ENCODE measurements at regions not wholly inside any gene's neighbourhood (a gene's known extent, or its start where the extent isn't known, plus 50 kb on each side); places are given as distances from the start of the nearest gene placed in this dataset.

DNA sequence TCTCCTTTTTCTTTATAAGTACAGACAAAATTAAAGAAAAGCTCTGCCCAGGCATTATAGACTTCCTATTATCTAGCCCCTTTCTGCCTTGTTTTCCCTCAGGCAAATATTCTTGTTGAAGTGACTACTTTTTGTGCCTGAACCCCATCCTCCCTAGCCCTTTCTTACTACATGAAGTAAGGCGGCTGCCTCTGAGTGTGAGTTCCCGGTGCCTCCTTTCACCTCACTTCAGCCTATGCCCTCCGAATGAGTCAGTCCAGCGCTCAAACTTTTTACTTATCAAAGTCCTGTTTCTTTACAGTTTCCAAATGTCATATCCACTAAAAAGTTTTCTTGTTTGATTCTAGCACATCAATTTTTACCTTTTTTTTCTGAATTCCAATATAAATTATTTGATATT is 778.3 kb upstream of the NRXN1 start:
- TF ChIP-seq ZIC2 (tag by site-specific recombination; IDR thresholded peaks at IDR 0.05) (no peak), ZNF366 (tag by site-specific recombination; conservative IDR thresholded peaks at IDR 0.05) (no peak), KLF16 (tag by site-specific recombination; IDR thresholded peaks at IDR 0.05) (no peak), YY2 (tag by site-specific recombination; IDR thresholded peaks at IDR 0.05) (no peak), YY1 (tag by site-specific recombination; IDR thresholded peaks at IDR 0.05) (no peak), ZNF571 (tag by site-specific recombination; IDR thresholded peaks at IDR 0.05) (no peak), ZSCAN23 (tag by site-specific recombination; IDR thresholded peaks at IDR 0.05) (no peak), ZBTB10 (tag by site-specific recombination; IDR thresholded peaks at IDR 0.05) (no peak), ZNF280D (tag by site-specific recombination; IDR thresholded peaks at IDR 0.05) (no peak), ZNF791 (tag by site-specific recombination; IDR thresholded peaks at IDR 0.05) (no peak), ZNF776 (tag by site-specific recombination; IDR thresholded peaks at IDR 0.05; ENCODE audit: borderline replicate concordance) (no peak)
- TF ChIP-seq, protein P1, sequence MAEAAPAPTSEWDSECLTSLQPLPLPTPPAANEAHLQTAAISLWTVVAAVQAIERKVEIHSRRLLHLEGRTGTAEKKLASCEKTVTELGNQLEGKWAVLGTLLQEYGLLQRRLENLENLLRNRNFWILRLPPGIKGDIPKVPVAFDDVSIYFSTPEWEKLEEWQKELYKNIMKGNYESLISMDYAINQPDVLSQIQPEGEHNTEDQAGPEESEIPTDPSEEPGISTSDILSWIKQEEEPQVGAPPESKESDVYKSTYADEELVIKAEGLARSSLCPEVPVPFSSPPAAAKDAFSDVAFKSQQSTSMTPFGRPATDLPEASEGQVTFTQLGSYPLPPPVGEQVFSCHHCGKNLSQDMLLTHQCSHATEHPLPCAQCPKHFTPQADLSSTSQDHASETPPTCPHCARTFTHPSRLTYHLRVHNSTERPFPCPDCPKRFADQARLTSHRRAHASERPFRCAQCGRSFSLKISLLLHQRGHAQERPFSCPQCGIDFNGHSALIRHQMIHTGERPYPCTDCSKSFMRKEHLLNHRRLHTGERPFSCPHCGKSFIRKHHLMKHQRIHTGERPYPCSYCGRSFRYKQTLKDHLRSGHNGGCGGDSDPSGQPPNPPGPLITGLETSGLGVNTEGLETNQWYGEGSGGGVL (tag by site-specific recombination; IDR thresholded peaks at IDR 0.05) = no peak
- Histone ChIP-seq H3K36me3 (ENCODE audit: control insufficient read depth in 2 of 2, insufficient read depth in 1 of 2, low read length in 2 of 2) (no peaks in the 10 kb centered on the region), H3K4me1 (ENCODE audit: control insufficient read depth, insufficient read depth, low read length) (no peaks in the 10 kb centered on the region), H3K4me3 (ENCODE audit: low read depth, low read length) (no peak overlapping the region), H3K9me3 (ENCODE audit: control insufficient read depth, insufficient read depth, low read depth, low read length) (no peaks in the 10 kb centered on the region), H3K27ac (ENCODE audit: extremely low read depth, low read depth, low read length) (no peak overlapping the region)
- CTCF ChIA-PET = interaction anchor here (0.6 to 0.7 kb wide), 2 partner anchors 71 to 414 kb away, joined by 3 read pairs; no protein-coding TSS in a partner anchor
- POLR2A ChIA-PET = no interaction called here

DNA sequence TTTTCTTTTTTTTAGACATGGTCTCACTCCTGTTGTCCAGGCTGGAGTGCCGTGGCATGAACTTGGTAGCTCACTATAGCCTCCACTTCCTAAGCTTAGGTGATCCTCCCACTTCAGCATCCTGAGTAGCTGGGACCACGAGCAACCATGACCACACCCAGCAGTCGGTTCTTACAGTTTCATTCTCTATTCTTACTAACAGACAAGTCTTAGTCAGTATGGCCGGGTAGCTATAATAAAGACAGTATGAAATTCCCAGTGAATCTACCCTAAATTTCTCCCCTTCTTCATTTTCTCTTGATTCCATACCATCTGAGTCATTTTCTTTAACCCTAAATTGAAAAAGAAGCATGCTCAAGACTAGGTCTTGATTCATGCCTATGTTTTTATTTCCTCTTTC is 775.3 kb upstream of the NRXN1 start:
- H3K9me3 ChIP-seq (ENCODE audit: control insufficient read depth, insufficient read depth, low read depth, low read length) = no peaks in the 10 kb centered on the region
- no peak overlapping the region for H3K4me3 ChIP-seq (ENCODE audit: low read depth, low read length)
- H3K36me3 ChIP-seq (ENCODE audit: control insufficient read depth in 2 of 2, insufficient read depth in 1 of 2, low read length in 2 of 2) = no peaks in the 10 kb centered on the region
- no peak overlapping the region for H3K27ac ChIP-seq (ENCODE audit: extremely low read depth, low read depth, low read length)
- ChIA-PET POLR2A (no interaction called here), CTCF (interaction anchor here (0.5 to 0.9 kb wide), 3 partner anchors 11 to 127 kb away, joined by 3 to 4 read pairs (median 3); no protein-coding TSS in a partner anchor)
- no peaks in the 10 kb centered on the region for H3K4me1 ChIP-seq (ENCODE audit: control insufficient read depth, insufficient read depth, low read length)
- TF ChIP-seq GLI2 (tag by site-specific recombination; IDR thresholded peaks at IDR 0.05; ENCODE audit: borderline replicate concordance, low read depth) (no peak), ZNF629 (tag by site-specific recombination; IDR thresholded peaks at IDR 0.05) (no peak), ZNF433 (tag by site-specific recombination; IDR thresholded peaks at IDR 0.05; ENCODE audit: low read depth) (no peak), ZNF664 (tag by site-specific recombination; IDR thresholded peaks at IDR 0.05) (no peak), ZNF48 (tag by site-specific recombination; IDR thresholded peaks at IDR 0.05) (no peak), ZNF830 (tag by site-specific recombination; IDR thresholded peaks at IDR 0.05; ENCODE audit: low read depth) (no peak), ZNF658 (tag by site-specific recombination; IDR thresholded peaks at IDR 0.05) (no peak), ZNF560 (tag by site-specific recombination; IDR thresholded peaks at IDR 0.05; ENCODE audit: borderline replicate concordance) (no peak), ZNF677 (tag by site-specific recombination; IDR thresholded peaks at IDR 0.05) (no peak)
- TF ChIP-seq, protein P2, sequence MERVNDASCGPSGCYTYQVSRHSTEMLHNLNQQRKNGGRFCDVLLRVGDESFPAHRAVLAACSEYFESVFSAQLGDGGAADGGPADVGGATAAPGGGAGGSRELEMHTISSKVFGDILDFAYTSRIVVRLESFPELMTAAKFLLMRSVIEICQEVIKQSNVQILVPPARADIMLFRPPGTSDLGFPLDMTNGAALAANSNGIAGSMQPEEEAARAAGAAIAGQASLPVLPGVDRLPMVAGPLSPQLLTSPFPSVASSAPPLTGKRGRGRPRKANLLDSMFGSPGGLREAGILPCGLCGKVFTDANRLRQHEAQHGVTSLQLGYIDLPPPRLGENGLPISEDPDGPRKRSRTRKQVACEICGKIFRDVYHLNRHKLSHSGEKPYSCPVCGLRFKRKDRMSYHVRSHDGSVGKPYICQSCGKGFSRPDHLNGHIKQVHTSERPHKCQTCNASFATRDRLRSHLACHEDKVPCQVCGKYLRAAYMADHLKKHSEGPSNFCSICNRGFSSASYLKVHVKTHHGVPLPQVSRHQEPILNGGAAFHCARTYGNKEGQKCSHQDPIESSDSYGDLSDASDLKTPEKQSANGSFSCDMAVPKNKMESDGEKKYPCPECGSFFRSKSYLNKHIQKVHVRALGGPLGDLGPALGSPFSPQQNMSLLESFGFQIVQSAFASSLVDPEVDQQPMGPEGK (tag by site-specific recombination; IDR thresholded peaks at IDR 0.05) = no peak
- TF ChIP-seq, protein P3, sequence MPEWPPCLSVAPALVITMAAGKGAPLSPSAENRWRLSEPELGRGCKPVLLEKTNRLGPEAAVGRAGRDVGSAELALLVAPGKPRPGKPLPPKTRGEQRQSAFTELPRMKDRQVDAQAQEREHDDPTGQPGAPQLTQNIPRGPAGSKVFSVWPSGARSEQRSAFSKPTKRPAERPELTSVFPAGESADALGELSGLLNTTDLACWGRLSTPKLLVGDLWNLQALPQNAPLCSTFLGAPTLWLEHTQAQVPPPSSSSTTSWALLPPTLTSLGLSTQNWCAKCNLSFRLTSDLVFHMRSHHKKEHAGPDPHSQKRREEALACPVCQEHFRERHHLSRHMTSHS (tag by site-specific recombination; IDR thresholded peaks at IDR 0.05) = no peak
- TF ChIP-seq, protein P4, sequence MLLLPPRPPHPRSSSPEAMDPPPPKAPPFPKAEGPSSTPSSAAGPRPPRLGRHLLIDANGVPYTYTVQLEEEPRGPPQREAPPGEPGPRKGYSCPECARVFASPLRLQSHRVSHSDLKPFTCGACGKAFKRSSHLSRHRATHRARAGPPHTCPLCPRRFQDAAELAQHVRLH (tag by site-specific recombination; IDR thresholded peaks at IDR 0.05) = no peak
